ENCODE measurements at regions not wholly inside any gene's neighbourhood (a gene's known extent, or its start where the extent isn't known, plus 50 kb on each side); places are given as distances from the start of the nearest gene placed in this dataset.

GRCh38 chr4:189048119-189048518 lies 892.6 kb upstream of the FRG1 start:
- no peak for DNase-seq

GRCh38 chr4:189049682-189050081 lies 891.0 kb upstream of the FRG1 start:
- no peak for DNase-seq

GRCh38 chr4:189050643-189051042 lies 890.0 kb upstream of the FRG1 start:
- DNase-seq, result no peak

GRCh38 chr4:189053621-189054020 lies 887.1 kb upstream of the FRG1 start:
- DNase-seq, result no peak

GRCh38 chr4:189060104-189060503 lies 880.6 kb upstream of the FRG1 start:
- no peak for DNase-seq

GRCh38 chr4:189062047-189062820 lies 878.4 kb upstream of the FRG1 start:
- no peak for DNase-seq

- DNase-seq, result no peak
These were observed 870.9 kb upstream of the FRG1 start for GRCh38 chr4:189069772-189070171.

- DNase-seq, result no peak
These were observed 869.4 kb upstream of the FRG1 start for GRCh38 chr4:189071241-189071640.

- no peak for DNase-seq
These were observed 866.9 kb upstream of the FRG1 start for GRCh38 chr4:189073739-189074138.

GRCh38 chr4:189081826-189082225 lies 858.8 kb upstream of the FRG1 start:
- DNase-seq, result no peak

- no peak for DNase-seq
These were observed 856.9 kb upstream of the FRG1 start for GRCh38 chr4:189083769-189084168.

GRCh38 chr4:189084671-189085070 lies 856.0 kb upstream of the FRG1 start:
- no peak for DNase-seq

GRCh38 chr4:189087971-189088370 lies 852.7 kb upstream of the FRG1 start:
- DNase-seq, result no peak

- no peak for DNase-seq
These were observed 851.9 kb upstream of the FRG1 start for GRCh38 chr4:189088780-189089179.

GRCh38 chr4:189090174-189090814 lies 850.4 kb upstream of the FRG1 start:
- no peak for DNase-seq

GRCh38 chr4:189092581-189092980 lies 848.1 kb upstream of the FRG1 start:
- DNase-seq, result no peak

GRCh38 chr4:189096108-189096507 lies 844.6 kb upstream of the FRG1 start:
- DNase-seq, result no peak

- DNase-seq, result no peak
These were observed 844.0 kb upstream of the FRG1 start for GRCh38 chr4:189096717-189097116.

GRCh38 chr4:189098932-189099696 lies 841.6 kb upstream of the FRG1 start:
- no peak for DNase-seq

GRCh38 chr4:189113389-189113888 lies 827.2 kb upstream of the FRG1 start:
- DNase-seq, result no peak

GRCh38 chr4:189117426-189117825 lies 823.2 kb upstream of the FRG1 start:
- DNase-seq, result no peak

GRCh38 chr4:189121336-189121735 lies 819.3 kb upstream of the FRG1 start:
- DNase-seq, result no peak

- no peak for DNase-seq
These were observed 816.4 kb upstream of the FRG1 start for GRCh38 chr4:189124149-189124758.
